ELR (cell line): ENCODE measurements at regions not wholly inside any gene's neighbourhood (a gene's known extent, or its start where the extent isn't known, plus 50 kb on each side); places are given as distances from the start of the nearest gene placed in this dataset.

Experiments
- DNase-seq: peaks from one replicate; pipeline ENCODE4 v3.0.0-alpha.2; 2015; ENCODE audit warnings: low read depth

GRCh38 chr20:60480950-60481742 lies 522.9 kb downstream of the CDH26 start:
- DNase-seq = no peak

- DNase-seq = no peak
These were observed 523.5 kb downstream of the CDH26 start for GRCh38 chr20:60481743-60482133.

GRCh38 chr20:60482221-60483008 lies 524.2 kb downstream of the CDH26 start:
- DNase-seq = no peak

- DNase-seq = no peak
These were observed 525.1 kb downstream of the CDH26 start for GRCh38 chr20:60483371-60483770.

GRCh38 chr20:60484316-60484715 lies 526.1 kb downstream of the CDH26 start:
- no peak for DNase-seq

- no peak for DNase-seq
These were observed 527.0 kb downstream of the CDH26 start for GRCh38 chr20:60485012-60485760.

- DNase-seq = no peak
These were observed 528.1 kb downstream of the CDH26 start for GRCh38 chr20:60486315-60486714.

- DNase-seq = no peak
These were observed 528.7 kb downstream of the CDH26 start for GRCh38 chr20:60486937-60487336.

GRCh38 chr20:60490217-60491050 lies 532.2 kb downstream of the CDH26 start:
- no peak for DNase-seq

- DNase-seq = no peak
These were observed 532.9 kb downstream of the CDH26 start for GRCh38 chr20:60491051-60491581.

GRCh38 chr20:60494476-60494875 lies 536.3 kb downstream of the CDH26 start:
- no peak for DNase-seq

- DNase-seq = no peak
These were observed 539.2 kb downstream of the CDH26 start for GRCh38 chr20:60497298-60498035.

- no peak for DNase-seq
These were observed 541.9 kb downstream of the CDH26 start for GRCh38 chr20:60500038-60500701.

GRCh38 chr20:60501048-60501447 lies 542.8 kb downstream of the CDH26 start:
- DNase-seq = no peak

GRCh38 chr20:60502881-60503280 lies 544.7 kb downstream of the CDH26 start:
- no peak for DNase-seq

GRCh38 chr20:60505423-60505822 lies 547.2 kb downstream of the CDH26 start:
- no peak for DNase-seq

- no peak for DNase-seq
These were observed 547.8 kb downstream of the CDH26 start for GRCh38 chr20:60506061-60506460.

GRCh38 chr20:60507087-60507694 lies 549.0 kb downstream of the CDH26 start:
- no peak for DNase-seq

GRCh38 chr20:60509407-60509806 lies 551.2 kb downstream of the CDH26 start:
- no peak for DNase-seq

GRCh38 chr20:60510356-60510755 lies 552.1 kb downstream of the CDH26 start:
- DNase-seq = no peak
